Lung (tissue), 11 donors: ENCODE measurements at regions not wholly inside any gene's neighbourhood (a gene's known extent, or its start where the extent isn't known, plus 50 kb on each side); places are given as distances from the start of the nearest gene placed in this dataset.

ENCODE experiments used
- ATAC-seq: fragments of 200-7000 bp; cut with Tn5 transposase; one replicate; pipeline ENCODE4 v1.9.1; 2020; ENCODE audit warnings: moderate number of reproducible peaks; ENCODE audit not compliant: insufficient read depth, low FRiP score
- DNase-seq, 3 donors: peaks; one replicate each; pipeline ENCODE4 v3.0.0-alpha.2; 2013 to 2017
- H3K27ac ChIP-seq, 2 donors: one replicate each; pipeline ENCODE4 v1.5.1; 2013; ENCODE audit warnings: mild to moderate bottlenecking in 2 of 2, moderate library complexity in 2 of 2, control low read depth in 1 of 2, inconsistent platforms in 1 of 2, low read depth in 1 of 2, low read length in 1 of 2
- H3K27me3 ChIP-seq, 3 donors: one replicate each; pipeline ENCODE4 v1.5.1; 2013; ENCODE audit warnings: low read length in 2 of 3; ENCODE audit not compliant: control insufficient read depth in 3 of 3, insufficient read depth in 3 of 3
- H3K36me3 ChIP-seq, 4 donors: one replicate each; pipeline ENCODE4 v1.5.1; 2013; ENCODE audit warnings: low read length in 4 of 4, mild to moderate bottlenecking in 1 of 4, moderate library complexity in 1 of 4; ENCODE audit not compliant: control insufficient read depth in 4 of 4, insufficient read depth in 4 of 4
- H3K4me1 ChIP-seq, 5 donors: one replicate each; pipeline ENCODE4 v1.5.1; 2013; ENCODE audit warnings: low read length in 5 of 5, mild to moderate bottlenecking in 2 of 5, moderate library complexity in 1 of 5; ENCODE audit not compliant: control insufficient read depth in 5 of 5, insufficient read depth in 5 of 5
- H3K4me3 ChIP-seq: one replicate; pipeline ENCODE4 v1.5.1; 2013; ENCODE audit warnings: mild to moderate bottlenecking, control low read depth, moderate library complexity
- H3K9ac ChIP-seq, 2 donors: one replicate each; pipeline ENCODE4 v1.5.1; 2013; ENCODE audit warnings: low read length in 2 of 2, control low read depth in 1 of 2; ENCODE audit not compliant: insufficient read depth in 1 of 2
- H3K9me3 ChIP-seq, 4 donors: one replicate each; pipeline ENCODE4 v1.5.1; 2013; ENCODE audit warnings: low read length in 3 of 4, mild to moderate bottlenecking in 1 of 4, moderate library complexity in 1 of 4; ENCODE audit not compliant: control insufficient read depth in 4 of 4, insufficient read depth in 3 of 4
- CTCF ChIP-seq: IDR thresholded peaks from 2 replicates; pipeline ENCODE4 v1.5.1; 2012; ENCODE audit warnings: mild to moderate bottlenecking; ENCODE audit errors: control extremely low read depth, extremely low read depth
- WGBS, 2 donors: extraction: QIAGEN DNeasy Blood & Tissue Kit; methylation state at CpG; one replicate each; pipeline ENCODE4 v1.1.7; 2013; 5-methylcytosine and 5-hydroxymethylcytosine counted together
- donor health status: control.
- donor health status: control.
- donor health status: Bipolar disorder and iron deficiency.
- donor health status: healthy.
- donor health status: DM: yes; HTN: yes; CAD: no.

DNA sequence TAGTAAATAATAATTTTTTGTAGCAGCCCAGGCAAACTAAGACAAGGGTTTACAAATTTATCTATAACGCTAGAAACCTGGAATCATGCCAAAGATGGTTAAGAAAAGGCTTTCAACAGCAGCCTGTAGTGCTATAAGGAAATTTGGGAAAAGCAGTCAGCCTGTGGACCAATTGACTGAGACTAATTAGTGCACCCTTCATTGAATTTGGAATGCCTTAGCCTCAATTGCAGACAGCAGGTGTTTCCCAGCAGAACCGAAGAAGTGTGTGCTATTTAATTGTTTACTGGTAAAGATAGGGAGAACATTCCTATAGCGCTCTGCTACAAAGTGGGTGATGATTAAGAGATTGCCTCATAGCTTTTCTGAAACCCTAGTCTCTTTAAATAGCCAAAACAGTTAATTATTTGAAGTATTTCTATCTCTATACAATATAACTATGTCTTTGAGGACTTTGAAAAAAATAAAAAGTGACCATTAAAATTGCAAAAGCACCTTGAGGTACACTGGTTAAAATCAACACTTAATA lies 1884.3 kb upstream of the PCDH20 start:
- peak in 2 of 3 donors; percentile 26 to 45 for DNase-seq

GRCh38 chr13:63297163-63297562 lies 1881.5 kb upstream of the PCDH20 start:
- DNase-seq (no peak), ATAC-seq (no peak)
- Histone ChIP-seq H3K4me1 (peaks cover 0 to 5% (median 0%) of the 10 kb centered on the region in 5 donors), H3K36me3 (no peaks in the 10 kb centered on the region), H3K9ac (no peak overlapping the region), H3K27me3 (no peaks in the 10 kb centered on the region), H3K9me3 (no peaks in the 10 kb centered on the region), H3K27ac (no peak overlapping the region), H3K4me3 (no peak overlapping the region)
- 86 to 89% methylated on average over 2 of the region's 2 CpGs for WGBS, 2 donors
- no peak for TF ChIP-seq CTCF

More for the DNA sequence above, 1884.3 kb upstream of the PCDH20 start:
- H3K9ac ChIP-seq, result no peak overlapping the region
- no peak for ATAC-seq
- no peaks in the 10 kb centered on the region for H3K27me3 ChIP-seq
- peaks cover 0 to 5% (median 0%) of the 10 kb centered on the region in 5 donors for H3K4me1 ChIP-seq
- TF ChIP-seq CTCF, result no peak
- no peaks in the 10 kb centered on the region for H3K9me3 ChIP-seq
- no peaks in the 10 kb centered on the region for H3K36me3 ChIP-seq
- H3K4me3 ChIP-seq, result no peak overlapping the region
- H3K27ac ChIP-seq, result no peak overlapping the region
- WGBS, 2 donors, result 69 to 78% methylated on average over 3 of the region's 3 CpGs

DNA sequence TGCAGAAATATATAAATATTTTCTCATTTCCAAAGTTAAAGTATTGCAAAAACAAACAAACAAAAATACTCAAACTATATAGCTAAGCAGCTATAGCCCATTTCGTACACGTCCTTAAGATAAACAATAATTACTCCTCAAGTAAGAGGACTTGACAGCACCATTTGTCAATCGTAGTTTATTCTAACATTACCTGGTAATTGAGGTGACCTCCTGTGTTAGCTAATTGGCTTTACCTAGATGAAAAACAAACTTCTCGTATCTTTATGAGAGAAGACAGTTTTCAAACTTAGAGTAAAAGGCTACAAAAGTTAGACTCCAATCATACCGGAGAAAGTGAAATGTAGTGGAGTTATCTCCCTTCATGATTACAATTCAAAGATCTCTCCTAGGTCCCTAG lies 1876.1 kb upstream of the PCDH20 start:
- Histone ChIP-seq H3K4me1 (no peaks in the 10 kb centered on the region), H3K4me3 (no peak overlapping the region), H3K27me3 (no peaks in the 10 kb centered on the region), H3K36me3 (no peaks in the 10 kb centered on the region), H3K27ac (no peak overlapping the region), H3K9me3 (no peaks in the 10 kb centered on the region), H3K9ac (no peak overlapping the region)
- ATAC-seq (no peak), DNase-seq (no peak)
- no peak for TF ChIP-seq CTCF
- 60 to 71% methylated on average over 5 of the region's 5 CpGs for WGBS, 2 donors

DNA sequence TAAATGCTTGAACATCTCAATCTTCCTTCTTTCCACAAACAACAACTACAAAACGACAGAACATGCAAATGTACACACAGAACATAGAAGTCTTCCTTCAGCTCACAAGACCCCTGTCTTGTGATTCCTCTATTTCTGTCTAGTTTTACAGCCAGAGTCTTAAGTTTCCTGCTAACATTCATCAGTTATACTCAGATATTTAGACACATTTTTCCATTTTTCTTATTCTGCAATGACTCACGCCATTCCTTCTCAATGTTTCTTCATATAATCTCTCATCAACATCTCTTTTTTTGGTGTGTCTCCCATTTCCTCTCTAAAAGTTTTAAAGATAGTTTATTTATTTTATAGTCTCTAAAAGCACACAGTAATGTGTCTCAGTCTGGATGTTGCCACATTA lies 1872.9 kb upstream of the PCDH20 start:
- ATAC-seq (no peak), DNase-seq (no peak)
- Histone ChIP-seq H3K27me3 (no peaks in the 10 kb centered on the region), H3K4me3 (no peak overlapping the region), H3K4me1 (no peaks in the 10 kb centered on the region), H3K9ac (no peak overlapping the region), H3K9me3 (peaks cover 0 to 4% (median 0%) of the 10 kb centered on the region in 4 donors), H3K27ac (no peak overlapping the region), H3K36me3 (no peaks in the 10 kb centered on the region)
- no peak for TF ChIP-seq CTCF
- 66 to 75% methylated on average over 2 of the region's 2 CpGs for WGBS, 2 donors
